ENCODE measurements at regions not wholly inside any gene's neighbourhood (a gene's known extent, or its start where the extent isn't known, plus 50 kb on each side); places are given as distances from the start of the nearest gene placed in this dataset.

DNA sequence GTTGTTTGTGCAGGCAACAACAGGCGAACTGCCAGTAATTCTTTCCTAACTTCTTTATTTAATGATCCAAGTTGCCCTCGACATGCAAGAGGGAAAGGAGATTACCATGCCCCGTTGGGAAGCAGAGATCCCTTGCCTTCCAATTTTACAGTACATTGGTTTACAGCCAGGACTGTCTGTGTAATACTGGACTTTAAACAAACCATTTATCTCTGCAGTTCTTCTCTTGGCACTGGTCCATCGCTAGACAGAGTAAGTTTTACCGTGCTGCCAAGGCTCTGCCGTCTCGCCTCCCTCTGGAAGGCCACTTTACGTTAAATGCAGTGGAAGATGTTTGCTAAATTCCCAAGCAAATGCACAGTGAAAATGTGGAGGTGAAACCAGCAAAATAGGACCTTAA, 660.3 kb upstream of the PRKX start:
- TF ChIP-seq CTCF (IDR thresholded peaks at IDR 0.05): no peak
- TF ChIP-seq POLR2A (IDR thresholded peaks at IDR 0.05): no peak
- Histone ChIP-seq H3K27me3 (no peaks in the 10 kb centered on the region), H3K27ac (no peak overlapping the region), H3K4me1 (no peaks in the 10 kb centered on the region), H3K36me3 (no peaks in the 10 kb centered on the region), H3K4me3 (no peak overlapping the region), H3K9me3 (no peaks in the 10 kb centered on the region)
- no peak for DNase-seq

DNA sequence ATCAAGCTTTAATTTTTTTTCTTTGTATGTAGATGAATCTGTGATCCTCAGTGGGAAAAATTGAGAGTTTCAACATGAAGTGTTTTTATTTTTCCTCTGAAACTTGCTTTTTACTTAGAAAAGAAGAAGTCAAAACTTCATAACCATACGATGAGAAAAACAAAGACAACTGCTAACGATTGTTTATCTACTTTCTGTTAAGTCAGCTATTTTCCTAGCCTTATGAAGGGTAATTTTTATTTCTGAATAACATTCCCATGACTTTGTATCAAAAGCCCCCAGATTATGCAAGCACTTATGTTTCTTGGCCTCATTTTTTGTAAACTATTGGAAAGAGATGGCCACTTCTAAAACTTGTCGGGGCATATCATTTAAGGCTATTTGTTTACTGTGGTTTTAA, 645.1 kb upstream of the PRKX start:
- no peaks in the 10 kb centered on the region for H3K9me3 ChIP-seq
- H3K4me3 ChIP-seq: no peak overlapping the region
- DNase-seq: no peak
- H3K4me1 ChIP-seq: no peaks in the 10 kb centered on the region
- TF ChIP-seq CTCF (IDR thresholded peaks at IDR 0.05) (no peak), POLR2A (IDR thresholded peaks at IDR 0.05) (no peak)
- no peak overlapping the region for H3K27ac ChIP-seq
- no peaks in the 10 kb centered on the region for H3K36me3 ChIP-seq
- no peaks in the 10 kb centered on the region for H3K27me3 ChIP-seq

GRCh38 chrX:4322916-4323315, 609.5 kb upstream of the PRKX start:
- no peak for DNase-seq
- H3K36me3 ChIP-seq: no peaks in the 10 kb centered on the region
- H3K4me1 ChIP-seq: no peaks in the 10 kb centered on the region
- no peaks in the 10 kb centered on the region for H3K9me3 ChIP-seq
- no peaks in the 10 kb centered on the region for H3K27me3 ChIP-seq
- no peak overlapping the region for H3K4me3 ChIP-seq
- TF ChIP-seq CTCF (IDR thresholded peaks at IDR 0.05) (no peak), POLR2A (IDR thresholded peaks at IDR 0.05) (no peak)
- H3K27ac ChIP-seq: no peak overlapping the region

GRCh38 chrX:4320436-4320947, 607.0 kb upstream of the PRKX start:
- TF ChIP-seq CTCF (IDR thresholded peaks at IDR 0.05) (no peak), POLR2A (IDR thresholded peaks at IDR 0.05) (no peak)
- DNase-seq: no peak
- Histone ChIP-seq H3K4me1 (no peaks in the 10 kb centered on the region), H3K27me3 (no peaks in the 10 kb centered on the region), H3K9me3 (no peaks in the 10 kb centered on the region), H3K27ac (no peak overlapping the region), H3K36me3 (no peaks in the 10 kb centered on the region), H3K4me3 (no peak overlapping the region)

- H3K4me3 ChIP-seq: no peak overlapping the region
- TF ChIP-seq POLR2A (IDR thresholded peaks at IDR 0.05) (no peak), CTCF (IDR thresholded peaks at IDR 0.05) (no peak)
- H3K36me3 ChIP-seq: no peaks in the 10 kb centered on the region
- no peak overlapping the region for H3K27ac ChIP-seq
- no peaks in the 10 kb centered on the region for H3K27me3 ChIP-seq
- no peaks in the 10 kb centered on the region for H3K9me3 ChIP-seq
- no peaks in the 10 kb centered on the region for H3K4me1 ChIP-seq
- DNase-seq: no peak
Observed at GRCh38 chrX:4315891-4316290, 602.4 kb upstream of the PRKX start.

DNA sequence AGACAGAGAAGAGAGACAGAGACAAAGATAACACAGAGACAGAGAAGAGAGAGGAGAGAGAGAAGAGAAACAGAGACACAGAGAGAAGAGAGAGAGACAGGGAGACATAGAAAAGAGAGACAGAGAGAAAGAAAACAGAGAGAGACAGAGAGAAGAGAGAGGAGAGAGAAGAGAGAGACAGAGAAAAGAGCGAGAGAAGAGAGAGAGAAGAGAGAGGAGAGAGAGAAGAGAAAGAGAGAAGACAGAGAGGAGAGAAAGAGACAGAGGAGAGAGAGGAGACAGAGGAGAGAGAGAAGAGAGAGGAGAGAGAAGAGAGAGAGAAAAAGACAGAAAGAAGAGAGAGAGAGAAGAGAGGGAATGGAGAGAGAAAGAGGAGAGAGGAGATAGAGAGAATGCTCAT, 601.1 kb upstream of the PRKX start:
- Histone ChIP-seq H3K9me3 (no peaks in the 10 kb centered on the region), H3K4me1 (no peaks in the 10 kb centered on the region), H3K27ac (no peak overlapping the region), H3K4me3 (no peak overlapping the region), H3K36me3 (no peaks in the 10 kb centered on the region), H3K27me3 (no peaks in the 10 kb centered on the region)
- no peak for TF ChIP-seq CTCF (IDR thresholded peaks at IDR 0.05)
- no peak for TF ChIP-seq POLR2A (IDR thresholded peaks at IDR 0.05)
- no peak for DNase-seq

All from Peyer's patch (tissue), 4 donors.